GM19395 (cell line): ENCODE measurements at regions not wholly inside any gene's neighbourhood (a gene's known extent, or its start where the extent isn't known, plus 50 kb on each side); places are given as distances from the start of the nearest gene placed in this dataset.
"Not testable (repeated sequence)": the region's sequence is repeated elsewhere in the genome, so short reads cannot be mapped to it uniquely, and the experiment has no call there.

Source experiments
- ATAC-seq: cut with Tn5 transposase; IDR thresholded peaks from one replicate; pipeline ENCODE4 v1.9.1; 2021; ENCODE audit warnings: mild to moderate bottlenecking, moderate library complexity; ENCODE audit not compliant: unreplicated experiment

DNA sequence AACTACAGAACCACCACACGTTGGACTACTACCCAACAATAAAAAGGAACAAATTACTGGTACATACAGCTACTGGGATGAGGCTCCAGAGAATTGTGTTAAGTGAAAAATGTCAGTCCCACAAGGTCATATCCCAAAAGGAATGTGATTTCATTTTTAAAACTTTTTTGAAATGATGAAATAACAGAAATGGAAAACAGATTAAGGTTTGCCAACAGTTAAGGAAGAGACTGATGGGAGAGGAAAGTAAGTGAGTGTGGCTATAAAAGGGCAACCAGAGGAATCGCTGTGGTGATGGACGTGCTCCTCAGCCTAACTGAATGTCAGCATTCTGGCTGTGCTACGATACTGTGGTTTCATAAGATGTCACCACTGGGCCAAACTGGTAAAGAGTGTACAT, 512.8 kb downstream of the UQCRFS1 start:
- ATAC-seq: no peak

DNA sequence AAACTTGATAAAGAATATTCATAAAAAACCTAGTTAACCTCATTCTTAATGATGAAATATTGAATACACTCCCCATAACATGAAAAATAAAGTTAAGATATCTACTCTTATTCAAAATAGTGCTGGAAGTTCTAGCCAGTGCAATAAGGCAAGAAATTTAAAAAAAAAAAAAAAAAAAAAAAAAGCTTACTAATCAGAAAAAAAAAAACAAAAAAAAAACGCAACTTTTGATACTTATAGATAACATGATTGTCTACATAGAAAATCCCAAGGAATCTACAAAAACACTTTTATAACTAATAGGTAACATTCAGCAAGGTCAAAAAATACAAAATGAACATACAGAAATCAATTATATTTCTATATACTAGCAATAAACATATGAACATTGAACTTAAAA, 515.6 kb downstream of the UQCRFS1 start:
- no peak for ATAC-seq

DNA sequence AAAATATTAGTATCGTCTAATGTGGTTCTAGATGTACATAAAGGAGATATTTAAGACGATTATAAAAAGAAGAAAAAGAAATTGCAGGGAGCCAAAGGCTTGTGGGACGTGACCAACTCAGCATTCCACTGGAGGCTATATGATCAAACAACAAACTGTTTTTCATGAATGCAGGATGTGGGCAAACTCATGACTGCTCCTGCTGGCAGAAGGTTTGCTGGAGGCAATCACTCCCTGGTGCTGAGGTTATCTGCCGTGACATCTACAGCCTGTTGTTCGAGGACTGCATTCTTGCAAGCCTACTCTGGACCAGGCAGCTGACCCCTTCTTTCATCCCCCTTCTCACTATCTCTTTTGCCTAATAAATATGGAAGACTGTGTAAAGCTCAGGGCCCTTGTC, 518.1 kb downstream of the UQCRFS1 start:
- ATAC-seq: no peak

DNA sequence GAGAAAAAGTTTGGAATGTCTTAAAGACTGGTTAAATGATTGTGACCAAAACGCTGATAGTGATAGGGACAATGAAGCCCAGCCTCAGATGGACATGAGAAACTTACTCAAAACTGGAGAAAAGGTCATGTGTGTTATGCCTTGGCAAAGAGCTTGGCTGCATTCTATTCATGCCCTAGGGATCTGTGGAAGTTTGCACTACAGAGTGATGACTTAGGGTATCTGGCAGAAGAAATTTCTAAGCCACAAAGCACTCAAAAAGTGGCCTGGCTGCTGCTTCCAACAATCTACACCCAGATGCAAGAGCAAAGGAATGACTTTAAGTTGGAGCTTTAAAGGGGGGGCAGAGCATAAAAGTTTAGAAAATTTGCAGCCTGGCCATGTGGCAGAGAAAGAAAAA, 521.3 kb downstream of the UQCRFS1 start:
- no peak for ATAC-seq

DNA sequence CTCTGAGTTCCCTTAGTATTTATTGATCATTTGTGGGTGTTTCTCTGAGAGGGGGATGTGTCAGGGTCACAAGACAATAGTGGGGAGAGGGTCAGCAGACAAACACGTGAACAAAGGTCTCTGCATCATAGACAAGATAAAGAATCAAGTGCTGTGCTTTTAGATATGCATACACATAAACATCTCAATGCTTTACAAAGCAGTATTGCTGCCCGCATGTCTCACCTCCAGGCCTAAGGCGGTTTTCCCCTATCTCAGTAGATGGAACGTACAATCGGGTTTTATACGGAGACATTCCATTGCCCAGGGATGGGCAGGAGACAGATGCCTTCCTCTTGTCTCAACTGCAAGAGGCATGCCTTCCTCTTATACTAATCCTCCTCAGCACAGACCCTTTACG, 523.5 kb downstream of the UQCRFS1 start:
- ATAC-seq: not testable (repeated sequence)

DNA sequence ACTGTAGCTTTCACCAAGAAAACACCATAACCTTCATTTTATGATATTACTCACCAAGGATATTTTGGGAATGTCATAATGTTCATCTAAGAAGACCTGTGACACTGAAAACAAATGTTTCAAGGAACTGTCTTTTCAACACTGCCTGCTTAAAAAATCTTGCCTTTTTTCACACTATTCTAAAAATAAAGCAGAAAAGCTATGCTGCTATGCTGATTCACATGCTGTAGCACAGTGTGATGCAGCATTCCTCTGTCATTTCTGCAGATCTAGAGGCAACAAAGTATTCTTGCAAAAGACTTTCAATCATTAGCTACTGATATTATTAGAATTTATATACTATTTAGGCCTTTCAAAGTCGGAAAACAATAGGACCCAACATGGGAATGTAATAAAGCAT, 525.7 kb downstream of the UQCRFS1 start:
- ATAC-seq: no peak

DNA sequence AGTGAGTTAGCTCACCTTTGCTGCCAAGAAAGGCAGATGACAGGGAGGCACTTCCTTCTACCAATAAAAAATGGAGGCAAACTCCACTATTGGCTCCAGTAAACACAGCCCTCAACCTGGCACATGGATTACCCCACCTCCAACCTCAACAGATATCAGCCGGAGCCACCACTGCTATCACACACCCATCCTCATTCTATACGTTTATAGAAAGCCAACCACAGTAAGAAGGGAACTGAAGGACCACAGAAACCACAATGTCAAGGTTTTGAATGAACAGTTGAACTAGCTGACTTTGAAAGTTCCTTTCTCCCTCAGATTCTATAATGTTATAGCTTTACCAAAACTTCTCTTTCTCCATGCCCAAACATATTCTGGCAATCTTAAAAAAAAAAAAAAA, 526.2 kb downstream of the UQCRFS1 start:
- no peak for ATAC-seq

DNA sequence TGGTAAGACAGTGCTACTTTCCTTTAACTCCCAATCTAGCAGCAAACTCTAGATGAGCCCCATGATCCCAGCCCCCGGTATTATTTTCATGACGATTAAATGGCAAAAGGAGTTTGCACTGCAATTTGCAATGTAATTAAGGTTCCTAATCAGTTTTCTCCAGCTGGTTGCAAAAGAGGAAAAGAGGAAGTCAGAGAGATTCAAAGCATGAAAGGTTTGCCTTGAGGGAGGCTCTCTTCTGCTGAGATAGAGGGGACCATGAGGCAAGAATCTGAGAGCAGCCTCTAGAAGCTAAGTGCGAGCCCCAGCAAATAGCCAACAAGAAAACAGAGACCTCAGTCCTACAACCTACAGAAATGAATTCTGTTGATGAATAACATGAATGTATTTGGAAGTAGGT, 527.1 kb downstream of the UQCRFS1 start:
- ATAC-seq: no peak

DNA sequence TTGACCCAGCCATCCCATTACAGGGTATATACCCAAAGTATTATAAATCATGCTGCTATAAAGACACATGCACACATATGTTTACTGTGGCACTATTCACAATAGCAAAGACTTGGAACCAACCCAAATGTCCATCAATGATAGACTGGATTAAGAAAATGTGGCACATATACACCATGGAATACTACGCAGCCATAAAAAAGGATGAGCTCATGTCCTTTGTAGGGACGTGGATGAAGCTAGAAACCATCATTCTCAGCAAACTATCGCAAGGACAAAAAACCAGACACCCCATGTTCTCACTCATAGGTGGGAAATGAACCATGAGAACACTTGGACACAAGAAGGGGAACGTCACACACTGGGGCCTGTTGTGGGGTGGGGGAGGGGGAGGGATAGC, 527.9 kb downstream of the UQCRFS1 start:
- ATAC-seq: not testable (repeated sequence)

DNA sequence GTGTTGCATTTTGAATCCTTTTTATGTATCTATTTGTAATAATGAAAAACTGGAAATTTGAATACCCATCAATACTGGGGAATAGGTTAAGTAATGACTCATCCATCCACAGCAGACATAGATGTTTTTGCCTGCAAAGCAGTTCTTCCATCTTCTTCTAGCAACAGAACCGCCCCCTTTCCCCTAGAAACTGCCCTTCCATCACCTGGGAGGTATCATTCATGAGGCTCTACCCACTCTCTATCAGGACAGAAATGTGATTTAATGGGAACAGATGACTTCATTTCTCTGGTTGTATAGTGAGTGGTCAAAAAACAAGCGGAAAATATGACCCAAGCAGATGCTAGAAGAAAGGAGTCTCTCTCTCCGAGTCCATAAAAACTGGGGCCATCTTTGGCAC, 532.8 kb downstream of the UQCRFS1 start:
- ATAC-seq: no peak

DNA sequence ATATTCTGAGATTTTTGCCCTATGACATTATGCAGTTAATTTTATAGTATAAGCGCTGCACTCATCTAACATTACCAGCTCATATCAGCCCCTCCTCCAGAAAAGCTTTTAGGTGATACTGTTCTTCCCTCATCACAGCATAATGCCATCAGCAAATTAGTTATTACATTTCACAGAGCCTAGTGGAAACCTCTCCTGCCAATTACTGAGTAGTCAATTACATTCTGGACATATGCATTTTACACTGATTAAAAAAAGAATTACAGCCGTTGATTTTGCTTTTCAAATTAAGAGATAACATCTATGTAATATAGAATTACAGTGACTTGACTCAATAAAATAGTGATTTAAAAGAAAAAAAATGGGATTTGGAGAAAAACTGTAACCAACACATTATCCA, 542.1 kb downstream of the UQCRFS1 start:
- ATAC-seq: no peak

DNA sequence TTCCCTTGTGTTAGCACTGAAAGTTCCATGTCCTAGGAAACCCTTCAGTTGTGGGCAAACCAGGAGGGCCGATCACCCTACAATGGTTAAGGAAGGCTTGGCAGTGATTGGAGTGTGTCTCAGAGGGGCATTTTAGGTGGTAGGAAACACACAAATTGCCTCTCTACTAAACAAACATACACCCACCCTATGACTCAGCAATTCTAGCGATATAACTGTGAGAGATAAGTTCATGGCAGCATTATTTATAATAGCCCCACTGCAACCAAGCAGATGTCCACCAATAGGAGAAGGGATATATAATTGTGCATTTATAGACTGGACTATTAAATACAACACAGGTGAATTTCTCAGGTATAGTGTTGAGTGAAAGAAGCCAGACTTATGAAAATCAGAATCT, 543.1 kb downstream of the UQCRFS1 start:
- no peak for ATAC-seq

DNA sequence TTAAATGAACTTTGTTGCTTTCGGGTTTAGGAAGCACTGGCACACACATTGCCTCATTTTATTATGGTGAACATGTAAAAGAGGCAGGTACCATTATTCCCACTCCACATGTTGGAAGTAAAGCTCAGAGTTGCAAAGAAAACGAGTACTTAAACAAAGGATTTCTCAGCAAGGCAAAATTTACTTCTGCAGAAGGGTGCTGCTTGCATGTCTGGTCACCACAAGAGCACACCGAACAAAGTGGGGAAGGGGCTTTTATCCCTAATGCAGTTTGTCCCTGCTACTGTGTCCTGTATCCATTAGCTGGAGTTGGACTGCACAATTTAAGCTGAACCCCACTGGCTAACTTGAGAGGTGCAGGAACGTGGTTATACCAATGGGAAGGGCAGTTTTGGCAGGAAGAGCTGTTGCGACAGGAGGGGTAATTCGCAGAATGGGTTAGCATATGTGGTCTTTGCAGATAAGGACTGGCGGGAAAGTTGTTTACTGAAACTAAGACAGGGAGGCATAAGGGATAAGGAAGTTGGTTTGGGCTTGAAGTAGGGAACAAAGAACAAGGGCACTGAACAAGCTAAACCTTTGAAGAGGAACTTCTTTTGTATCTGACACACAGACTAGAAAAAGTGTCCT, 545.5 kb downstream of the UQCRFS1 start:
- ATAC-seq: no peak

DNA sequence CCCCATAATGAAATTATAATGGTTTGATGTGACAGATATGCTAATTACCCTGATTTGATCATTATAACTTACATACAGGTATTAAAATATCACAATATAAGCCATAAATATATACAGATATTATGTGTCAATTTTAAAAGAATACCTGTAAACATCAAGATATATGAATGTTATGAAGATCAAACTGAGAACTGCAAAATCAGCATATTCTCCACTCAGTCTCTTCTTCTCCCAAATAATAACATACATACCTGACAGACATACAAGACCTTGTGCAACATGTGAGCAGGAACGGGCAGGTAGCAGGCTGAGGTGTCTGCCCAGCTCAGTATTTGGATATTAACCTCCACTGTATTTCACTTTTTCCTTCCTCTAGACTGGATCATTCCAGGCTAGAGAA, 547.2 kb downstream of the UQCRFS1 start:
- no peak for ATAC-seq

DNA sequence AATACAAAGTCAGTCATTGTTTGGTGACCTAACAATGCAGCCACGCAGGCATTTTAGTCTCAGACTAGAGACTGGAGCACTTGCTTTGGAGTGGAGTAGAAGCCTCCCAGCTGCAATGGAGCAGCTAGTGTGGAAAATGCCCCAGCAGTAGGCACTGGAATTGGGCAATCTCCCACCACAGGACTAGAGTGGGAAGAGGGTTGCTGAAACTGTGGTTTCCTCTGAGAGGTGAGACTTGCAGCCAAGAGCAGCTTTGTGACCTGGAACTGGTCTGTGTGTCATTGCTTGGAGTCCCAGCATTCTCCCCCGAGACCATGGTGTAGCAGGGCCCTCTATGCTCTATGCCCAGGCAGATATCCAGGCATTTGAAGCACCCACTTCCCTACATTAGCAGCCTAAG, 556.3 kb downstream of the UQCRFS1 start:
- no peak for ATAC-seq

DNA sequence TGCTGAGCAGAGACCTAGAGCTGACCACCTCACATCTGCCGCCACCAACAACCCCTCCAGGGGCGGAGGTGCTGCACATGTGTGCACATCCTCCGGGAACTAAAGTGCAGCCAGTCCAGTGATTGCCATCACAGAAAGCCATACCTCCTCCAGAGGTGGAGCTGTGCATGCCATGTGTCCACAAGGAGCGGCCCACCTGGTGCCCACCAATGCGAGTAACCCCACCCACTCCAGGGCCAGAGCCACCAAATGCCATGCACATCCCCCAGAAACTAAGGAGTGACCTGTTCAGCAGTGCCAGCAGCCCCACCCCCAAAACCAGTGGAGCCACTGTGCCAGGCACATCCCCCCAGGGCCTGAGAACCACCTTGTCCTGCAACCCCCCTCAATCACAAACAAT, 557.9 kb downstream of the UQCRFS1 start:
- no peak for ATAC-seq

DNA sequence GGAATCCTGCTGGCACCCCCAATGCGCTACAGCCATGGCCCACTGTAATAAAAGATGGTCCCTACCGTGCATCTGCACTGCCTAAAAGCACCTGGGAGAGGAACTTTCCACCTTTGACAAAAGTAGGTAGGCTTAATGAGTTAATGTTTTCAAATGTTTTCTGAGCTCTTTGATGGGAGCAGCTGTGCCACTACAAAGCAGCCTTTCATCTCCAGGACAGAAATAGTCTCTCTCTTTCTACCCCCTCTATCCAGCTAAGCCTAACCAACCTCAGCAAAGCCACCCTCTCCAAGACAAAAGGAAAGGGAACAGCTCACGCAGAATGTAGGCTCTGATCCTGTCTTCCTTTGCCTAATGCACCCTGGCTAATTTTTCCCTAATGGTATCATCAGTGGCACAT, 560.2 kb downstream of the UQCRFS1 start:
- no peak for ATAC-seq

DNA sequence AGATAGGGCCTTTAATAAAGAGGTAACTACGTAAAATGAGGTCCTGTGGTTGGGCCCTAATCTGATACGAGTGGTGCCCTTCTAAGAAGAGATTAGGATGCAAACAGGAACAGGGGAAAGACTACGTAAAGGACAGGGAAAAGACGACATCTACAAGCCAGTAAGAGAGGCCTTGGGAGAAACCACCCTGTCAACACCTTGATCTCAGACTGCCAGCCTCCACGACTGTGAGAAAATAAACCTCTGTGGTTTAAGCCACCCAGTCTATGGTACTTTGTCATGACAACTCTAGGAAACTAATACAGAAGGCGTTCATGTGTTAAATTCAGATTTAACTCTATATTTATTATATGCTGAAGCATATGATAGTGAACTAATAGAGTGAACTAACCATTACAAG, 566.3 kb downstream of the UQCRFS1 start:
- ATAC-seq: no peak

DNA sequence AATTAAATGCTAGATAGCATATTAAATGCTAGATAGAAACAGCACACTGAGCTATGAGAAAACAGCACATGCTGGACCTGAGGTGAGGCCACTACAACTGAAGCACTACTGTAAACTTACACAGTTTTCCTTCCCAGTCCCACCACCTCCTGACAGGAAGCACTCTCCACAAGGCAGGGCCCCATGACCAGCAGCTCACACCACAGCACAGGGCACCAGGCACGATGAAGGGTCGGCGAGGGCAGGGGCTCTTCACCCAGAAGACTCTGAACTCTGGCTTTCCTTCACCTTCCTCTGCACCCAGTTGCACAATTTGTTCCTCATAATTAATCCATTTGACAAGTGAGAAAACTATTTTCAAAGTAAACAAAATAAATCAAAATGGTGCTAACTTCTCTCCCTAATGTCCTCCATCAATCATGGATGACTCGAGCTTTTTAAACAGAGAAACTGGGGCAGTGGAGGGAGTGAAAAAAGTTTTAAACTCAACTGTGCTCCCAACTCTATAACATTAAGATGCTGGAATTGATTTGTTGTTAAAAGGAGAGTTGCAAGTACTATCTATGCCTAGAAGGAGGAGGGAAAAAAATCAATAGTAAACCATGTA, 568.7 kb downstream of the UQCRFS1 start:
- ATAC-seq: no peak

DNA sequence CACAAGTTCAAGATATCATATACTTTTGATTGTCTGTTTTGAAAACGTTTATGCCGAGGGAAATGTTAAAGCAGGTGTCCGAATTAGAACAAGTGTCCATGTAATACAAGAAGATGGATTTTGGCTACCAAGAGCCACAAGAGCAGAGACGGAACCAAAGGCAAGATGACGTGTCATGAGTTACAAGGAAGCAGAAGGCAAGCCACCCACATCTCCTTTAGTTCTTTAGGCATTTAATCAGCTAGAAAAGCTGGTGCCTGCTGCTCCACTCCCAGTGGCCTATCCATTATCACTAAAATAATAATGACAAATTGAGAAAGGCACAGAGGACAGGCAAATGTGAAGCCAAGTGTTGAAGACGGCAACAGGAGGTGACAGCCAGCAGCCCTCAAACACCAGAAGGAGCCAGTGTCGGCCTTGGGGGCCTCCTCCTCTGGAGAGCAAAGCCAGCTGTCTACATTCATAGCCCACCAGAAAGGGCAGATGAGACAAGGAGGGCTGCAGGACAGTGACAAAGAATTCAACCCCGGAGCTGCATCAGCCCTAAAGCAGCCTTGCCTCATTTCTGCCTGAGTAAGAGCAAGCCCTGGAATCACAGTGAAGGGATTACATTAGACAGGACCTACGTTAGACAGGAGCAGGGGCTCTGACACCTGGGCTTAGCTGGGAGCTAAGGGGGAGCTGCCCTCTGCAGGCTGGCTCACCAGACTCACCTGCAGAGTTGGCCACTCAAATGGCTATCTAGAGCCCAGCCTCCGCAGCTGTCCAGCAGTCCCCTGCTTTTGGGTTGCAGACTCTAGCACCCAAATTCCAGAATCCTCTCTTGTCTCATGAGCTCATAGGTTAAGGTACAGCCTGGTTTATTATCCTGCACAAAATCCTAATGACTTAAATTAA, 569.9 kb downstream of the UQCRFS1 start:
- no peak for ATAC-seq

DNA sequence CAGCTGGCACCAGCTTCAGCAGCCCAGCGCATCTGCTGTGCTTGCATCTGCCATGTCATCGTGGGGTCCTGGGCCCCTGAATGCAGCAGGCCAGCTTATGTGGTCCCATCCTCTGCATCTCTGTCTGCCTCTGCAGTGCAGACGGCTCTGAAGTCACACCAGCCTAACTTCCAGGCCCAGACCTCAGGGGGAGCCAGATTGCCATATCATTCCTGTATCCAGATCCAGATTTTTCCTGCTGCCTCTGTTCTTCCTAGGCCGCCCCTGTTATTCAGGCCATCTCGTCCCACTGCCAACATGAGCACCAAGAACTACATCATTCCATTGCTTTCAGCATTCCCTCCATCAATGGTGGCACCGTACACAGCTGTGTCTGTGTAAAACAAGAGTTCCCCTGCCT, 571.6 kb downstream of the UQCRFS1 start:
- no peak for ATAC-seq

DNA sequence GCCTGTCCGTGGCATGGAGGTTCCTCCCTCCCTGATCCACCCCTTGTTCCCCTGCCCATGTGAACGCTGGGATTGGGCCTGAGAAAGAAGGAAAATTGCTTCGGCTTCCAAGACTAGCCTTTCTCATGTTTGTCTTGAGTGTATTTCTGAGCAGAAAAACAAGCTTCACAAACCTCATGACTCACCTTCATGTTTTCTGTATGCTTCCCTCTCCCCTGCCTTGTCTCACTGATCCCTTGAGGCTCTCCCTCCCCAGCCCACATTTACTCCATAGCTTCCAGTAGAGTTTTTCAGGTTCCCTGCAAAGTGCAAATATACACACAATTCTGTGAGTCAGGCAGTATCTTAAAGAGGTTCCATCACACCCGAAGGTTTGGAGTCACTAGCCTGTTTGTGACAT, 572.4 kb downstream of the UQCRFS1 start:
- ATAC-seq: no peak
